WI38 (cell line): ENCODE measurements at regions not wholly inside any gene's neighbourhood (a gene's known extent, or its start where the extent isn't known, plus 50 kb on each side); places are given as distances from the start of the nearest gene placed in this dataset.

Source experiments
- H3K4me3 ChIP-seq: 2 replicates; pipeline ENCODE4 v1.5.1; 2011; ENCODE audit warnings: low read depth, mild to moderate bottlenecking, control low read depth, low read length
- CTCF ChIP-seq: IDR thresholded peaks from 2 replicates; pipeline ENCODE4 v1.5.1; 2012; ENCODE audit warnings: low read depth, mild to moderate bottlenecking, control low read depth, low read length

- no peak overlapping the region for H3K4me3 ChIP-seq
- no peak for TF ChIP-seq CTCF
Measured at GRCh38 chr20:57037689-57038088, 228.8 kb downstream of the BMP7 start.

DNA sequence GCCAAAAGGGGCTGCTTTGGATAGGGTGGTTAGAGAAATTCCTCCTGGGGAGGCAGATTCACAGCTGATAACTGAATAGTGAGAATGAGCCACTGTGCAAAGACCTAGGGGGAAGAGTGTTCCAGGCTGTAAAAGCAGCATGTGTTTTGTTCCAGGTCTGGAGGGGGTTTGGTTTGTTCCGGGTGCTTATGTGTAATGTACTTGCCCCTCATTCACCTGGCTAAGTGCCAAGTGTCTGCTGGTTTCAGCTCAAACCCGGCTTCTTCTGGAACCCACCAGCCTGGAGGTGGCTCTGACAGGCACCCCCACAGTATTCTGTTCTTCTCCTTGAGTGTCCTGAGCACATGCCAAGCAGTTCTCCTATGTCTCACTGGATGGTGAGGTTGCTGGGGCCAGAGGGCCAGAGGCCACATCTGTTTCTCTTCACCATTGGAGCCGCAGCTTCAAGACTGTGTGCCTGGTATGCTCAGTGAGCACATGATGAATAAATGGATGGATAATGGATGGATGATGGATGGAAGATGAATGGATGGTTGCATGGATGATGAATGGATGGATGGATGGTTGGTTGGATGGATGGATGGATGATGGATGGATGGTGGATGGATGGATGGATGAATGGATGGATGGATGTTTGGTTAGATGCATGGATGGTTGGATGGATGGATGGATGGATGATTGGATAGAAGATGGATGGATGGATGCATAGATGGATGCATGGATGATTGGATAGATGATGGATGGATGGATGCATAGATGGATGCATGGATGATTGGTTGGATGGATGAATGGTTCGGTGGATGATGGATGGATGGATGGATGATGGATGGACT lies 227.6 kb downstream of the BMP7 start:
- no peak overlapping the region for H3K4me3 ChIP-seq
- TF ChIP-seq CTCF = no peak

DNA sequence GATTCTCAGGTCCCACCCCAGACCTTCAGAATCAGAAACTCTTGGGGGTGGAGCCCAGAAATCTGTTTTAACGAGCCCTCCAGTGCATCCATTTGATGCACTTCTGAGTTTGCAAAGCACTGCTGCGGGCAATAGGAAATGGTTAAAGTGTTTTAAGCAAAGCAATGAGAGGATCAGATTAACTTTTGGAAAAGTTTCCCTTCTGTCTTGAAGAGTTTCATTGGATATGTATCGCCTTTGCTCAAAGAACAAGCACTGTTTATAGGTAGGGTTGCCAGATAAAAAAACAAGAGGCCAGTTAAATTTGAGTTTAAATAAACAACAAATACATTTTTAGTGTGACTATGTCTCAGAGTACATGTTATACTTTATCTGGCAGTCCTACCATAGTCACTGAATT lies 226.0 kb downstream of the BMP7 start:
- no peak for TF ChIP-seq CTCF
- H3K4me3 ChIP-seq = no peak overlapping the region

DNA sequence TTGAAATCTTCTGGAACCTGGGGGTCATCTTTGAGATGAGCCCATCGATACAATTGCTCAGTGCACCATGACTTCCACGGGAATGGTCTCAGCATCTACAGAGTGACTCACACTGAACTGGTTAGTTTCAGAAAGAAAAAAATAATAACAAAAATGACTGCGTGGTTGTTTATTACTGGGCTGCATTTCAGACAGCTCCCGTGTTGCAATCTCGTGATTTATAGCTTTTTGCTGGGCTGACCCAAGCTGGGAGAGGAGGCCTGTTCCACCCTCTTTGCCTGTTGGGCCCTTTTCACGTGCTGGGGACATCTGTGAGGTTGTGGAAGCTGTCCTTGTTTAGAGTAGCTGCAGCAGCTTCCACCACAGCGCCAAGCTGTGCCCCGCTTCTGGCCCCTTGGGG lies 225.5 kb downstream of the BMP7 start:
- no peak for TF ChIP-seq CTCF
- H3K4me3 ChIP-seq = no peak overlapping the region

- H3K4me3 ChIP-seq = no peak overlapping the region
- no peak for TF ChIP-seq CTCF
Measured at GRCh38 chr20:57043091-57043490, 223.3 kb downstream of the BMP7 start.

GRCh38 chr20:57043669-57044268 lies 222.7 kb downstream of the BMP7 start:
- TF ChIP-seq CTCF = no peak
- no peak overlapping the region for H3K4me3 ChIP-seq

GRCh38 chr20:57047281-57048026 lies 219.0 kb downstream of the BMP7 start:
- no peak overlapping the region for H3K4me3 ChIP-seq
- TF ChIP-seq CTCF = no peak
